Endothelial cell of umbilical vein (primary cell): ENCODE measurements at regions not wholly inside any gene's neighbourhood (a gene's known extent, or its start where the extent isn't known, plus 50 kb on each side); places are given as distances from the start of the nearest gene placed in this dataset.

Experiments used
- CTCF ChIP-seq, 2 donors: IDR thresholded peaks; 1 replicate in 1 of 2; 2 replicates in 1 of 2; pipeline ENCODE4 v1.5.1; 2011; ENCODE audit warnings: low read length in 2 of 2, mild to moderate bottlenecking in 2 of 2, moderate library complexity in 2 of 2, control low read depth in 1 of 2, inconsistent platforms in 1 of 2, low read depth in 1 of 2; ENCODE audit not compliant: insufficient read depth in 1 of 2; ENCODE audit errors: extremely low read depth in 1 of 2
- MAX ChIP-seq: IDR thresholded peaks from 2 replicates; pipeline ENCODE4 v1.6.1; 2011; ENCODE audit not compliant: insufficient read depth, insufficient read length
- POLR2A ChIP-seq: IDR thresholded peaks from 2 replicates; pipeline ENCODE4 v1.6.1; 2012; ENCODE audit warnings: low read depth, mild to moderate bottlenecking, control low read depth, low read length
- POLR2AphosphoS5 ChIP-seq: IDR thresholded peaks from 2 replicates; pipeline ENCODE4 v1.6.1; 2012; ENCODE audit warnings: low read depth, mild to moderate bottlenecking, control low read depth, low read length, moderate library complexity; ENCODE audit not compliant: insufficient read depth

GRCh38 chr19:33903489-33903850, 106.8 kb downstream of the KCTD15 start:
- TF ChIP-seq POLR2A (no peak), MAX (no peak), CTCF (IDR thresholded peaks at IDR 0.05; ENCODE audit: extremely low read depth in 1 of 2, insufficient read depth in 1 of 2, low read depth in 1 of 2, low read length in 2 of 2) (no peak), POLR2AphosphoS5 (no peak)
